ENCODE measurements at regions not wholly inside any gene's neighbourhood (a gene's known extent, or its start where the extent isn't known, plus 50 kb on each side); places are given as distances from the start of the nearest gene placed in this dataset.
"Not testable (repeated sequence)": the region's sequence is repeated elsewhere in the genome, so short reads cannot be mapped to it uniquely, and the experiment has no call there.

DNA sequence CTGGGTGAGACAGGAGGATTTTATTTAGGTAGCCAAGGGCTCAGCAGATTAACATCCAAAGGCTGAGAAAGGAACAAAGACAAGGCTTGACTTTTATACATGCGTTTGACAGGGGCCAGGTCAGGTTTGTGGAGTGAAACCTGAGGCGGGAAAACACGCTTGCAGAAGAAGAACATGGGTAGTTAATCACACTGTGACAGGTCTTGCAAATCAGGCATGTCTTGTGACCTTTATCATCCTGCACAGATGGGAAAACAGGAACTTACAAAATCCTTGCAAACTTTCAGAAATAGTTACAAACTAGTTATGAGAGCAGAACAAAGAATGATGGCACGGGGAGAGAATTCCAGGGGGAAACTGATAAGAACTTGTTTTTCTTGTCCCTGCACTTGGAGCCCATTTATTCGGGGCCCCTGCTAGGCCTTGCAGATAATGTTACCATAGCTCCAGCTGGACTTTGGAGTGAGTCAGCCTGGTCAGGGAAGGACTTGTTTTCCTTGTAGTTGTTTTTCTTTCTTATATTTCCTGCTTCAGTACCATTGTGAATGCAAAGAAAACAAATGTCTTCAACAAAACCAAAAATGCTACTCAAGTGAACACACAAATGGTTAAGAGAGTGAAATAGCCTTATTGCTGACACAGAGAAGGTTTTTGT, 965.9 kb upstream of the ROBO1 start:
- no peaks in the 10 kb centered on the region for H3K9me3 ChIP-seq
- H3K4me1 ChIP-seq (ENCODE audit: insufficient read depth), result no peaks in the 10 kb centered on the region
- no peak for DNase-seq
- no peak overlapping the region for H3K27ac ChIP-seq
- no peak overlapping the region for H3K4me3 ChIP-seq
- H3K27me3 ChIP-seq, result no peaks in the 10 kb centered on the region
- H3K36me3 ChIP-seq, result no peaks in the 10 kb centered on the region
- intact Hi-C loops (cut with DNase I), result no loop called here
- no peak for TF ChIP-seq EP300 (IDR thresholded peaks at IDR 0.05)
- TF ChIP-seq, protein P1, sequence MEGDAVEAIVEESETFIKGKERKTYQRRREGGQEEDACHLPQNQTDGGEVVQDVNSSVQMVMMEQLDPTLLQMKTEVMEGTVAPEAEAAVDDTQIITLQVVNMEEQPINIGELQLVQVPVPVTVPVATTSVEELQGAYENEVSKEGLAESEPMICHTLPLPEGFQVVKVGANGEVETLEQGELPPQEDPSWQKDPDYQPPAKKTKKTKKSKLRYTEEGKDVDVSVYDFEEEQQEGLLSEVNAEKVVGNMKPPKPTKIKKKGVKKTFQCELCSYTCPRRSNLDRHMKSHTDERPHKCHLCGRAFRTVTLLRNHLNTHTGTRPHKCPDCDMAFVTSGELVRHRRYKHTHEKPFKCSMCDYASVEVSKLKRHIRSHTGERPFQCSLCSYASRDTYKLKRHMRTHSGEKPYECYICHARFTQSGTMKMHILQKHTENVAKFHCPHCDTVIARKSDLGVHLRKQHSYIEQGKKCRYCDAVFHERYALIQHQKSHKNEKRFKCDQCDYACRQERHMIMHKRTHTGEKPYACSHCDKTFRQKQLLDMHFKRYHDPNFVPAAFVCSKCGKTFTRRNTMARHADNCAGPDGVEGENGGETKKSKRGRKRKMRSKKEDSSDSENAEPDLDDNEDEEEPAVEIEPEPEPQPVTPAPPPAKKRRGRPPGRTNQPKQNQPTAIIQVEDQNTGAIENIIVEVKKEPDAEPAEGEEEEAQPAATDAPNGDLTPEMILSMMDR (IDR thresholded peaks at IDR 0.05), result no peak
- 11 to 30% (median 22%) methylated on average over 5 of the region's 5 CpGs for WGBS, 3 donors

DNA sequence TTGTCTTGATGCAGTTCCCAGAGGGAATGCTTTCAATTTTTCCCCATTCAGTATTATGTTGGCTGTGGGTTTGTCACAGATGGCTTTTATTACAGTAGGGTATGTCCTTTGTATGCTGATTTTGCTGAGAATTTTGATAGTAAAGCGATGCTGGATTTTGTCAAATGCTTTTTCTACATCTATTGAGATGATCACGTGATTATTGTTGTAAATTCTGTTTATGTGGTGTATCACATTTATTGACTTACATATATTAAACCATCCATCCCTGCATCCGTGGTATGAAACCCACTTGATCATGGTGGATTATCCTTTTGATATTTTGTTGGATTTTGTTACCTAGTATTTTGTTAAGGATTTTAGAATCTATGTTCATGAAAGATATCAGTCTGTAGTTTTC, 959.8 kb upstream of the ROBO1 start:
- H3K4me3 ChIP-seq; H3K9me3 ChIP-seq; H3K4me1 ChIP-seq (ENCODE audit: insufficient read depth); H3K27ac ChIP-seq; intact Hi-C loops (cut with DNase I); DNase-seq; H3K27me3 ChIP-seq; H3K36me3 ChIP-seq: not testable (repeated sequence)
- WGBS, 3 donors, result 85 to 92% (median 86%) methylated on average over 3 of the region's 3 CpGs

DNA sequence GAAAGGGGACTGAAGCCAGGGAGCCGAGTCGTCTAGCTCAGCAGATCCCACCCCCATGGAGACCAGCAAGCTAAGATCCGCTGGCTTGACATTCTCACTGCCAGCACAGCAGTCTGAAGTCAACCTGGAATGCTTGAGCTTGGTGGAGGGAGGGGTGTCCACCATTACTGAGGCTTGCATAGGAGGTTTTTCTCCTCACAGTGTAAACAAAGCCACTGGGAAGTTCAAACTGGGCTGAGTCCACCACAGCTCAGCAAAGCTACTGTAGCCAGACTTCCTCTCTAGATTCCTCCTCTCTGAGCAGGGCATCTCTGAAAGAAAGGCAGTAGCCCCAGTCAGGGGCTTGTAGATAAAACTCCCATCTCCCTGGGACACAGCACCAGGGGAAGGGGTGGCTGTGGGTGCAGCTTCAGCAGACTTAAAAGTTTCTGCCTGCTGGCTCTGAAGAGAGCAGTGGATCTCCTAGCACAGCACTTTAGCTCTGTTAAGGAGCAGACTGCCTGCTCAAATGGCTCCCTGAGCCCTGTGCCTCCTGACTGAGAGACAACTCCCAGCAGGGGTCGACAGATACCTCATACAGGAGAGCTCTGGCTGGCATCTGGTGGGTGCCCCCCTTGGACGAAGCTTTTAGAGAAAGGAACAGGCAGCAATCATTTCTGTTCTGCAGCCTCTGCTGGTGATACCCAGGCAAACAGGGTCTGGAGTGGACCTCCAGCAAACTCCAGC, 942.0 kb upstream of the ROBO1 start:
- H3K27ac ChIP-seq; H3K9me3 ChIP-seq; H3K27me3 ChIP-seq; H3K36me3 ChIP-seq; DNase-seq; H3K4me1 ChIP-seq (ENCODE audit: insufficient read depth); intact Hi-C loops (cut with DNase I); H3K4me3 ChIP-seq: not testable (repeated sequence)
- 82 to 86% (median 85%) methylated on average over 5 of the region's 5 CpGs for WGBS, 3 donors

DNA sequence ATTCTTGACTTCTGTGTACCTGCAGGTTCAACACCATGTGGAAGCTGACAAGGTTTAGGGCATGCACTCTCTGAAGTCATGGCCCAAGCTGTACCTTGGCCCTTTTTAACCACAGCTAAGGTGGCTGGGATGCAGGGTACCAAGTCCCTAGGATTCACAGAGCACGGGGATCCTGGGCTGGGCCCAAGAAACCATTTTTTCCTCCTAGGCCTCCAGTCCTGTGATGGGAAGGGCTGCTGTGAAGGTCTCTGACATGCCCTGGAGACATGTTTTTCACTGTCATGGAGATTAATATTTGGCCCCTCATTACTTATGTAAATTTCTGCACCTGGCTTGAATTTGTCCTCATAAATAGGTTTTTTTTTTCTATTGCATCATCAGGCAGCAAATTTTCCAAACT, 937.5 kb upstream of the ROBO1 start:
- no peaks in the 10 kb centered on the region for H3K4me1 ChIP-seq (ENCODE audit: insufficient read depth)
- no peaks in the 10 kb centered on the region for H3K9me3 ChIP-seq
- no peaks in the 10 kb centered on the region for H3K36me3 ChIP-seq
- H3K27me3 ChIP-seq, result no peaks in the 10 kb centered on the region
- H3K27ac ChIP-seq, result no peak overlapping the region
- H3K4me3 ChIP-seq, result no peak overlapping the region
- WGBS, 3 donors, result 72 to 100% (median 91%) methylated on average over 1 of the region's 1 CpG
- TF ChIP-seq EP300 (IDR thresholded peaks at IDR 0.05), result no peak
- TF ChIP-seq, protein P1 (IDR thresholded peaks at IDR 0.05), result no peak
- intact Hi-C loops (cut with DNase I), result no loop called here
- no peak for DNase-seq

DNA sequence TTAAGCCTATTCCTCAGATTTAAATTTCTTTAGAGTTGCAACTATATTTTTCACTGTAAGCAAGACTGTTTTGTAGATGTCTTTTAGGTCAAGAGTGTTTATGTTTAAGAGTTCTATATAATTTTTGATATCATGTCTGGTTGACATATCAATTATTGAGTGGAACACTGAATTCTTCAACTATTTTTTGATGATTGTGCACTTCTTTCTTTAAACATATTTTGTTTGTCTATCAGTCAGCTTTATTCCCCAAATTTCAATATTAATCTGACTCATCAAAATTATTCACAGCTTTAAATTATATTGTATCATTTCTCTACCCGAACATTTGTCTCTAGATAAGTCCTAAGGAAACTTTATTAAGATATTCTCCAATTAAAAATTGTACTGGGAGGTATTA, 933.6 kb upstream of the ROBO1 start:
- TF ChIP-seq, protein P1 (IDR thresholded peaks at IDR 0.05), result no peak
- TF ChIP-seq EP300 (IDR thresholded peaks at IDR 0.05), result no peak
- no peak overlapping the region for H3K27ac ChIP-seq
- intact Hi-C loops (cut with DNase I), result no loop called here
- DNase-seq, result no peak
- H3K4me3 ChIP-seq, result no peak overlapping the region
- no peaks in the 10 kb centered on the region for H3K4me1 ChIP-seq (ENCODE audit: insufficient read depth)
- H3K27me3 ChIP-seq, result no peaks in the 10 kb centered on the region
- H3K9me3 ChIP-seq, result no peaks in the 10 kb centered on the region
- H3K36me3 ChIP-seq, result no peaks in the 10 kb centered on the region
- WGBS, 3 donors, result 56 to 75% (median 65%) methylated on average over 1 of the region's 1 CpG

All from ovary (tissue), 7 donors.